Activated T-helper 17 cell treated with anti-CD3 and anti-CD28 coated beads, Interleukin-2, amount 50 U/mL, for 72 hours (primary cell): ENCODE measurements at regions not wholly inside any gene's neighbourhood (a gene's known extent, or its start where the extent isn't known, plus 50 kb on each side); places are given as distances from the start of the nearest gene placed in this dataset.

Source experiments
- ATAC-seq: fragments of 150-1000 bp; cut with Tn5 transposase; replicated peaks from 2 replicates; pipeline ENCODE4 v1.10.0; 2021; ENCODE audit warnings: mild to moderate bottlenecking, moderate library complexity
- H3K27ac Mint-ChIP-seq: one replicate; pipeline ENCODE4 v1.8.0; 2022; ENCODE audit warnings: mixed read lengths
- H3K27me3 Mint-ChIP-seq: one replicate; pipeline ENCODE4 v1.8.0; 2022; ENCODE audit warnings: mixed read lengths
- H3K36me3 Mint-ChIP-seq: one replicate; pipeline ENCODE4 v1.8.0; 2022; ENCODE audit warnings: low read depth, mild to moderate bottlenecking, mixed read lengths
- H3K4me1 Mint-ChIP-seq: one replicate; pipeline ENCODE4 v1.8.0; 2022; ENCODE audit warnings: mixed read lengths
- H3K4me3 Mint-ChIP-seq: one replicate; pipeline ENCODE4 v1.8.0; 2022; ENCODE audit warnings: mild to moderate bottlenecking, mixed read lengths
- H3K9me3 Mint-ChIP-seq: one replicate; pipeline ENCODE4 v1.8.0; 2022; ENCODE audit warnings: mixed read lengths

DNA sequence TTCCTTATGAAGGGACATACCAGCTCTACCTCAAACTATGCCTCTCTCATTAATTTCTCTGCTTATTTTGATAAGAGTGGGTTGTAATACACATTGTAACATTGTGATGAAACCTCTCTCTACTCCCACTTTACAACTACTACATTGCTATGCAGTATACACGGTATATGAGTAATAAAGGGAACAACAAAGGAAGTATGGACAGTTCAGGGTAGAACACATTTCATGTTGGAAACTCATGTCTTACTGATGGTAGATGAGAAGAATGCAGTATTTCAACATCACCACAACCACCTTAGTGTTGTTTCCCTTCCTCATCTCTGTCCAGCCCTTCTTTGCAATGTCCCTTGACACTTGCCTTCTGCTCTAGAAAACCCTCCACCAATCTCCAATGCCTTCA lies 515.9 kb upstream of the CELF4 start:
- H3K27ac Mint-ChIP-seq = no peak overlapping the region
- no peaks in the 10 kb centered on the region for H3K4me1 Mint-ChIP-seq
- no peaks in the 10 kb centered on the region for H3K36me3 Mint-ChIP-seq
- no peak overlapping the region for H3K4me3 Mint-ChIP-seq
- ATAC-seq = no peak
- H3K27me3 Mint-ChIP-seq = no peaks in the 10 kb centered on the region
- peaks cover 10% of the 10 kb centered on the region for H3K9me3 Mint-ChIP-seq

DNA sequence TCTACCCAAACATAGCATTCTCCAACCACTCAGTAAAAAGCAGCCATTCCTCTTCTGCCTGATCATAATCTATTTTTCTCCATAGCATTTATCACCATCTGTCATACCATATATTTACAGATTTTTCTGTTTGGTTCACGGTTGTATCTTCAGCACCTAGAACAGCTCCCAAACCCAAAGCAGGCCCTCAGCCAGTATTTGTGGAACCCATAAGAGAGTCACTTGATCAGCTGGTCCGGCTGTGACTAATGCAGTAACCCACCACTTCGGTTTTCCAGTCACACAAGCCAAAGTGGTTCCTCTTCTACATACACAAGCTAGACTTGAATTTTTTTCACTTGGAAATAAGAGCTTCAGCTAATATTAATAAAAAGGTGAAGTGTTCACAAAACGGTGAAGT lies 511.6 kb upstream of the CELF4 start:
- ATAC-seq = no peak

DNA sequence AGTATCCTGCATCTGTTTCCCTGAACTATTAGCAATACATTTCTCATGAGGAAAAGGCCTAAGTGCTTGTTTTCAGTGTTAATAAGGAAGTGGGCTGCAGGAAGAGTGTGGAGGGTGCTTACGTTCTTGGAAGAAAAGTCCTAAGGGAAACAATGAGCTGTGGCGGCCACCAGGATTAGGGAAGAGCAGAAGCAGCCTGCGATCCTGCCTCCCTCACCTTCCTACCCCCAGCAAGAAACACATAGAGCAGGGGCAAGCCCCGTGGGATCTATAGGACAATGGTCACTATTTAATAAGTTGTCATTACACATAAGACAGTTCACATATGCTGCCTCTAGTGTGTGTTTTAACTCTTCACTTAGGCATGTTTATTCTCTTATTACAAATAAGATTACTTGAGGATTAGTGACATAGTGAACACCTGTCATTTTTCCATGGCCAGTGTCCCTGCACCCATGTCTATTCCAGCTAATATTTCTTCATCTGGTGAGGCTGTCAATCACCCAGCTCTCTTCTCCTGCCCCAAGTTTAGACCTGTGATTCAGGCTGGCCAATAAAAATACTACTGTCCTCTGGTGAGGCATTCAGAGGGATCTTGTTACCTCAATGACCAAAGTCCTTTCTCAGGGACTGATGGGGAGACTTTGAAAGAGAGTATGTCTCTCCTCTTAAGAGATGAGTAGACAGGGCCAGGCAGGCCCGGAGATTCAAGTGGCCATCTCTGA lies 510.9 kb upstream of the CELF4 start:
- Mint-ChIP-seq H3K27ac (no peak overlapping the region), H3K4me1 (no peaks in the 10 kb centered on the region), H3K27me3 (no peaks in the 10 kb centered on the region), H3K4me3 (no peak overlapping the region), H3K9me3 (peaks cover 10% of the 10 kb centered on the region), H3K36me3 (no peaks in the 10 kb centered on the region)
- ATAC-seq = no peak

More for the DNA sequence above, 511.6 kb upstream of the CELF4 start:
- H3K36me3 Mint-ChIP-seq = no peaks in the 10 kb centered on the region
- no peaks in the 10 kb centered on the region for H3K4me1 Mint-ChIP-seq
- no peaks in the 10 kb centered on the region for H3K27me3 Mint-ChIP-seq
- H3K27ac Mint-ChIP-seq = no peak overlapping the region
- no peak overlapping the region for H3K4me3 Mint-ChIP-seq
- H3K9me3 Mint-ChIP-seq = peaks cover 10% of the 10 kb centered on the region

DNA sequence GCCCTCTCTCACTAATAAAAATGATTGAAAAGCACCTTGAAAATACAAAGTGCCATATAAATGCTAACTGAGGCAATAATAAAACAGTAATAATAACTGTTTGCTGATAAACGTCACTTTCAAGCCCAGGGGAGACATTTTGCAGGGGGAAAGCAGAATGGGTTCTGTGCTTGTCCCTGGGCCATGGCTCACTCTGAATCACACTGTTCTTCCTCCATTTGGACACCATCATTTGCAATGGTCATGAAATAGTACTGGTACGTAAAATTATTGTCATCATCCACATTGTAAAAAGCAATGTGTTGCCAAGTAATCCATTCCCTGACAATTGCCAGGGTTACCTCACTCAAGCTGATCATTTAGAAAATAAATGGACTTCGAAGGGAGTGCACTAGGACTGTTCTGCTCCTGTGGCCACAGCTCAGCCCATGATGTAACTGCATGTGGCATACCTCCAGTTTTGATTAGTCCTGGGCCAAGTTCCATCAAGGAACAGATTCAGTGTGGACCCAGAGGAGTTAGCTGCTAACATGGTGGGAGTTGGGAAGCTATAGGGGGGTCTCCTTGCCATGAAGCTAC lies 508.8 kb upstream of the CELF4 start:
- Mint-ChIP-seq H3K4me3 (no peak overlapping the region), H3K9me3 (peaks cover 17% of the 10 kb centered on the region), H3K27me3 (no peaks in the 10 kb centered on the region), H3K4me1 (no peaks in the 10 kb centered on the region), H3K36me3 (no peaks in the 10 kb centered on the region), H3K27ac (no peak overlapping the region)
- ATAC-seq = no peak

DNA sequence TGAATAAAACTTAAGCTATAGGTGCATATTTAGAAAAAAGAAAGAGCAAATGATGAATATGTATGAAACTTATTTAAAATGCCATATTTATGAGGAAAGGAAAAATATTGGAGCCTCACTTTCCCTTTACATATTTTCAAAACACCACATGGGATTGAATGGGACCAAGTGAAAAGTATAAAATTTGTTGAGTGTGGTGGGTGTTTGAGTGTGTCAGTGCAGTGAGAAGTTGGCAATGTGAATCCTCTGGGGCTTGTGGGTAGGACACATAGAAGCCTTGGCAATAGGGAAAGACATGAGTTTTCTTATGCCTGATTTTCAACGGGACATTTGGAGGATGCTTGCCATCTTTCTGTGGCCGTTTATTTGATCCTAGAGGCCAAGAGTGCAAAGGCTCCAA lies 502.2 kb upstream of the CELF4 start:
- no peak overlapping the region for H3K27ac Mint-ChIP-seq
- H3K36me3 Mint-ChIP-seq = no peaks in the 10 kb centered on the region
- no peaks in the 10 kb centered on the region for H3K27me3 Mint-ChIP-seq
- H3K9me3 Mint-ChIP-seq = peaks cover 11% of the 10 kb centered on the region
- H3K4me1 Mint-ChIP-seq = no peaks in the 10 kb centered on the region
- no peak for ATAC-seq
- H3K4me3 Mint-ChIP-seq = no peak overlapping the region

DNA sequence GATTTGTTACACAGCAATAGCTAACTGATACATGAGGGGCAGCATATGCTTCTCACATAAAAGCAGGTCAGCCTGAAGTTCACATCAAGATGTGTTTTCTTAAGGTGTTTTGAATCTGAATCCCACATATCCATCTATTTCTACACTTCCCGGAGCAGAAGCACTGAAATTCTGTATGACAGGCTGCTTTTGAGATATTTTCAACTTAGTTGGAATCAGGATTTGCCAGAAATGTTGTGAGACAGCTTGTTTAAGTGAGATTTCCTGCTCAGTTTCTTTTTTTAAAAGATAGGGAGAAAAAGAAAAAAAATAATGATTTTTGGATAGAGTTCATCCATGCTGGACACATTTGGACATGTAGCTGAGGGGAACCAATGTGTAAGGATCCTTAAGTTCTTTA lies 501.5 kb upstream of the CELF4 start:
- Mint-ChIP-seq H3K4me1 (no peaks in the 10 kb centered on the region), H3K4me3 (no peak overlapping the region)

DNA sequence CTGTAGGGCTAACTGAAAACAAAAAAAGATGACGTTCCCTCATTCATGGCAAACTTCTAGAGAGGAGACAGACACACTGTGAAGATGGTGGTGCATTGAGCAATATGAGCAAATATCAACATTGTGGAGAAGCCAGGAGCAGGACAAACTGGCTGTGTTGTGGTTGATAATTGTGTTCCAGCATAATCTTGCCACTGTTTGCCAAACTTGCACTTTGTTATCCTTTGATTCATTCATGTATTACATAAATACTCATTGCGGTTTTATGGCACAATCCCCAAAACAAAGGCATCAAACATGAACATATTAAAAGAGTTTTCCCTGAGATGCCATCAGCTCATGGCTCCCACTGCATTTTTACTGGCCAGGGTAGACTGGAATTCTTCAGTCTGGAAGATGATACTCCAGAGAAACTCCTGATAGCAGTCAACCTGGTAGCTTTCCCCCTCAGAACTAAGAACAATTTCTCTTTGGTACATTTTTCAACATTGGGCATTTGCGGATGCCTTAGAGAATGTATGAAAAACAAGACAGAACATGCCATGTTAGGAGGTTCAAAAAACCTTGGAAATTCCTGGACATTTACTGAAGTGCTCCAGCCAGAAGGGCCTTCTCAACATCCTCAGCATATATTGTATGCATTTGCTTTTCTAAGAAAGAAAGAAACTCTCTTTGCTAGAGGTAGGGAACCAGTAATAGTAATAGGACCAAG lies 487.4 kb upstream of the CELF4 start:
- no peak for ATAC-seq
- Mint-ChIP-seq H3K27me3 (no peaks in the 10 kb centered on the region), H3K4me1 (no peaks in the 10 kb centered on the region), H3K4me3 (no peak overlapping the region), H3K36me3 (no peaks in the 10 kb centered on the region), H3K27ac (no peak overlapping the region), H3K9me3 (peaks cover 4% of the 10 kb centered on the region)

More for the DNA sequence above, 501.5 kb upstream of the CELF4 start:
- Mint-ChIP-seq H3K27ac (no peak overlapping the region), H3K9me3 (peaks cover 11% of the 10 kb centered on the region), H3K36me3 (no peaks in the 10 kb centered on the region), H3K27me3 (no peaks in the 10 kb centered on the region)
- ATAC-seq = no peak

DNA sequence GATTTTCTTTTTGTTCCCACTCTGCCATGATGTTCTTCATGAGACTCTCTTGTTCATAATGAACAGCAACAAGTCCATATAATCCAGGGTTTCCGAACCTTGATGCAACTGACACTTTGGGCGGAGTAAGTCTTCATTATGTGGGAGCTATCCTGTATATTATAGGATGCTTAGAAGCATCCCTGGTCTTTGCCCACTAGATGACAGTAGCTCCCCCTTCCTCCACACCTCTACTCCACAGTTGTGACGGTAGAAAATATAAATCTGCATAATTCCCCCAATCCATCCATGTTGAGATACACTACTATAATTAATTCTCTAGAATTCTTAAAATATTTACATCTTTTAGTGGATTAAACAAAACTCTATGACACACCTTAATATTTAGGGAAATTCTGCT lies 482.2 kb upstream of the CELF4 start:
- ATAC-seq = no peak
- Mint-ChIP-seq H3K9me3 (peaks cover 6% of the 10 kb centered on the region), H3K27me3 (no peaks in the 10 kb centered on the region), H3K36me3 (no peaks in the 10 kb centered on the region), H3K27ac (no peak overlapping the region), H3K4me3 (no peak overlapping the region), H3K4me1 (no peaks in the 10 kb centered on the region)

DNA sequence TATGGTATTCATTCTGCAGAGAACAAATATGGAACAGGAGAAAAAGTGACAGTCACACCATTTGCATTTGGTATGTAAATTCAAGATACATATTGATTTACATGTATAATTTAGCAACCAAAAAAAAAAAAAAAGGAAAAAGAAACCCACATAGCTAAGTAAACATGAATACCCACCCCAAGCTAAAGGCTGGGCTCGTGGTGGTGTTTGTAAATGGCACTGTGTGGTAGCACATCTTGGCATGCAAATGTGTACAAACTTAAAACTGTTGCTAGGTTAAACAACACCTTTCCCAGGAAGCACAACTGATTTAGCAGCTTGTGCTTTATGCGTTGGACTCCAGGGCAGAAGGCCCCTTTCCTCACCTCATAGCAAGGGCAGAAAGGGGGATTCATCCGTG lies 481.1 kb upstream of the CELF4 start:
- ATAC-seq = no peak
- H3K4me3 Mint-ChIP-seq = no peak overlapping the region
- H3K9me3 Mint-ChIP-seq = peaks cover 10% of the 10 kb centered on the region
- no peaks in the 10 kb centered on the region for H3K27me3 Mint-ChIP-seq
- no peak overlapping the region for H3K27ac Mint-ChIP-seq
- H3K36me3 Mint-ChIP-seq = no peaks in the 10 kb centered on the region
- no peaks in the 10 kb centered on the region for H3K4me1 Mint-ChIP-seq

DNA sequence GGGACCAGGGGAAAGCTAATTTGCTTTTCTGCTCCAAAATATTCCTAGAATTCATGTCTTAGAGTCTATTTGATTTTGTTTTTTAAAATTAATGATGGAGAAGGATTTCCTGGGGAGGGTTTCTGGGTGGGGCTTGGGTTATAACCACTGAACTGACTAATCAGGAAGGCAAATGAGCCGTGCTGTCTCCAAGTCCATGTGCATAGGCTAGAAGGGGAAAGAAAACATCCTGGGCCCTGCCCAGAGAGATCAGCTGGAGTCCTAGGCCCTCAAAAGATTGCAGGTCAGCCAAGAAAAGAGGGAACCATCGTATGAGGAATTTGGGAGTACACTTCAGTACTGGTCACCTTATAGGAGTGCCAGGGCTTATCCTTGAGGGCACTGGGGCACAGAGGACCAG lies 480.2 kb upstream of the CELF4 start:
- ATAC-seq = no peak
- H3K4me1 Mint-ChIP-seq = no peaks in the 10 kb centered on the region
- H3K4me3 Mint-ChIP-seq = no peak overlapping the region

DNA sequence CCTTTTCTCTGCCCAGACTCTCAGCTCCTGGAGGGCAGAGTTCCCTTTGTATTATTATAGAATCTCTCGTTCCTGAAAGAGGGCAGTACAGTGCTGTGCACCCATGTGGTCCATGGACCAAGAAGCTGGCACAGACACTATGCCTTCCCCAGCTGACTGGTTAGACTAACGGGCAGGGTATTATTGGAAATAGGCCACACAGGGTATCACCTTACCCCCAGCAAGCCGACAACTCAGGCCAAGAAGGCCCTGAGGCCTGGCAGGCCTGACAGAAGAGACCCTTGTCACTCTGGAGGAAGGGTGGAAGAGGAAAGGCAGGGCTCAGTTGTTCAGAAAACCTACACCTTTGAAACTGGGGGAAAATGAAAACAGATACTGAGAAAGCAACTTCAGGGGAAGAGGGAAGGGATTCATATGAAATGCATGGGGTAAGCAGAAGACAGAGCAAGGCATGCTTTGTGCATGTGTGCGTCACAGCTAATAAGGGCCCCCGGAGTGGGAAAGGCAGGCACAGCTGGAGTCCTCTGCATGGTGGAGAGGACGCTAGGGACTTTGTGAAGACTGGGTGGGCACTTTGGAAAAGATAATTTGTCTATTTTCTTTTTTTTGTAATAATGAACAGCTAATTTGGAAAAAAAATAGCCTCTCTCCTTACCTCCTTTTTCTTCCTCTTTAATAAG lies 476.8 kb upstream of the CELF4 start:
- H3K27me3 Mint-ChIP-seq = no peaks in the 10 kb centered on the region
- no peak overlapping the region for H3K27ac Mint-ChIP-seq
- peaks cover 10% of the 10 kb centered on the region for H3K9me3 Mint-ChIP-seq
- ATAC-seq = no peak
- H3K4me1 Mint-ChIP-seq = no peaks in the 10 kb centered on the region
- H3K36me3 Mint-ChIP-seq = no peaks in the 10 kb centered on the region
- no peak overlapping the region for H3K4me3 Mint-ChIP-seq

More for the DNA sequence above, 480.2 kb upstream of the CELF4 start:
- Mint-ChIP-seq H3K36me3 (no peaks in the 10 kb centered on the region), H3K27ac (no peak overlapping the region), H3K27me3 (no peaks in the 10 kb centered on the region), H3K9me3 (peaks cover 10% of the 10 kb centered on the region)

DNA sequence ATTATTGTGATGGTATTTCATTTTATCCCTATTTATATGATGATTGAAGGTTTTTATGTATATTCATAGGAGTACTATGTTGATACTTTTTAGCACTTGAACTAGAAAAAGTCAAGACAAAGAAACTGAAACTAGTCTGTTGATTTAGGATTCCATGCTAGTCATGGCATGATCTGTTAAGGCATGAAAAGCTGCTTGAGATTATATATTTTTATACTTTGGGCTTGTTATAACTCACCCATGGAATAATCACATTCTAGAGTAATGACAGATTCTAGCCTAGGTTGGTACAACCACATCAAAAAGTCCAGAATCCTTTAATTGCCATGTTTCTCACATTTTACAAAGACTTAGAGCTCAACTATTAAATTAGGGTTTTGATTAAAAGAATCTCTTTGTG lies 472.6 kb upstream of the CELF4 start:
- Mint-ChIP-seq H3K36me3 (no peaks in the 10 kb centered on the region), H3K4me3 (no peak overlapping the region), H3K27me3 (no peaks in the 10 kb centered on the region), H3K9me3 (peaks cover 10% of the 10 kb centered on the region), H3K27ac (no peak overlapping the region), H3K4me1 (no peaks in the 10 kb centered on the region)
- ATAC-seq = no peak

DNA sequence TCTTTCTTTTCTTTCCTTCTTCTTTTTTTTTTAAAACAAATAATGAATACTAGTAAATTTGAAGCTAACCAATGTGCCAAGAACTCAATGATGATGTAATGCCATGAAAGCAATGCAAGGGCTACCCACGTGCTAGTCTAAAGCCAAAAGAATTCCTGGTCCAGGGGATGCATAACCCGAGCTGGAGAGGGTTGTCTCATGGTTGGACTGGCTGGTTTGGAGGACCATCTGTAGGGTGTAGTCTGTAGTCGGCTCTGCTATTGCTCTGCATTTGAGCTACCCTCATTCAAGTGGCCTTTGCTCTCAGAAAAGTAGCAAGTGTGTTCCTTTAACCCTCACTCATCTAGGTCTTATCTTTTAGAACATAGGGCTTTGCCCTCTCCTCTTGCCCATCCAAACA lies 469.6 kb upstream of the CELF4 start:
- Mint-ChIP-seq H3K4me1 (no peaks in the 10 kb centered on the region), H3K27ac (no peak overlapping the region), H3K36me3 (no peaks in the 10 kb centered on the region), H3K9me3 (peaks cover 7% of the 10 kb centered on the region), H3K27me3 (no peaks in the 10 kb centered on the region), H3K4me3 (no peak overlapping the region)
- no peak for ATAC-seq

DNA sequence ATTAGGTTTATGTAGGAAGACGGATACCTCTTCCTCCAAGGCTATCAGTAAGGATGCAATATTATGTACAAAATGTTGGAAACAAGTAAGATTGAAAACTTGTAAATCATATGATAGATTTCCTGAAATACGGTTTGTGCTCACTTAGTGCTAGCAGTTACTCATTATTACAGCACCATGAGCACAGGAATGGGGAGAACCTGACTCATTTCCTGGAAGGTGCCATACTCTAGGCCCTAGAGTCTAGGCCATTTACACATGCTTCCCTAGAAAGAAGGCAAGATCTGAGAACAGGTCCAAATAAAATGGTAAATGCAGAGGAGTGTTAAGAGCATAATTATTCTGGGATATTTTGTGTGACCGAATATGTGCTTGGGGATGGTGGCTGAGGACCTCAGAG lies 467.7 kb upstream of the CELF4 start:
- H3K4me3 Mint-ChIP-seq = no peak overlapping the region
- no peak for ATAC-seq
- no peaks in the 10 kb centered on the region for H3K36me3 Mint-ChIP-seq
- no peaks in the 10 kb centered on the region for H3K4me1 Mint-ChIP-seq
- H3K27me3 Mint-ChIP-seq = no peaks in the 10 kb centered on the region
- H3K27ac Mint-ChIP-seq = no peak overlapping the region
- peaks cover 8% of the 10 kb centered on the region for H3K9me3 Mint-ChIP-seq

DNA sequence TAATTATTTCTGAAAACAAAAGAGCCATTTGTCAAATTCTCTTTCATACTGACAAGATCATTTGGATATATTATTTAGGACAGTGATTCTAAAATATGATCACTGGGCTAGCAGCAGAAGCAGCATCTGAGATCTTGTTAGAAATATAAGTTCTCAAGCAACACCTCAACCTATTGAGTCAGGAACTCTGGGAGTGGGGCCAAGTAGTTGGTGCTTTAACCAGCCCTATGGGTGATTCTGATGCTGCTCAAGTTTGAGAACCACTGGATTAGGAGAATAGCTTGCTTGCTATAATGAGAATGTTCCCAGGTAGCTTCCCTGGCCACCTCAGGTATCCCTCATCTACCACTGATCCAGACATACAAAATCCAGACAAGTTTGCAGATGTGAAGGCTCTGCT lies 466.9 kb upstream of the CELF4 start:
- Mint-ChIP-seq H3K27me3 (no peaks in the 10 kb centered on the region), H3K4me1 (no peaks in the 10 kb centered on the region), H3K36me3 (no peaks in the 10 kb centered on the region), H3K27ac (no peak overlapping the region), H3K4me3 (no peak overlapping the region), H3K9me3 (peaks cover 8% of the 10 kb centered on the region)
- no peak for ATAC-seq
